GM21737 (cell line): ENCODE measurements at regions not wholly inside any gene's neighbourhood (a gene's known extent, or its start where the extent isn't known, plus 50 kb on each side); places are given as distances from the start of the nearest gene placed in this dataset.
"Not testable (repeated sequence)": the region's sequence is repeated elsewhere in the genome, so short reads cannot be mapped to it uniquely, and the experiment has no call there.

Source experiments
- ATAC-seq: cut with Tn5 transposase; IDR thresholded peaks from one replicate; pipeline ENCODE4 v1.9.1; 2021; ENCODE audit warnings: mild to moderate bottlenecking, moderate library complexity; ENCODE audit not compliant: unreplicated experiment

GRCh38 chr7:106747804-106748203, 86.8 kb upstream of the CCDC71L start:
- ATAC-seq, result no peak

- no peak for ATAC-seq
Measured at GRCh38 chr7:106749165-106749564, 88.2 kb upstream of the CCDC71L start.

DNA sequence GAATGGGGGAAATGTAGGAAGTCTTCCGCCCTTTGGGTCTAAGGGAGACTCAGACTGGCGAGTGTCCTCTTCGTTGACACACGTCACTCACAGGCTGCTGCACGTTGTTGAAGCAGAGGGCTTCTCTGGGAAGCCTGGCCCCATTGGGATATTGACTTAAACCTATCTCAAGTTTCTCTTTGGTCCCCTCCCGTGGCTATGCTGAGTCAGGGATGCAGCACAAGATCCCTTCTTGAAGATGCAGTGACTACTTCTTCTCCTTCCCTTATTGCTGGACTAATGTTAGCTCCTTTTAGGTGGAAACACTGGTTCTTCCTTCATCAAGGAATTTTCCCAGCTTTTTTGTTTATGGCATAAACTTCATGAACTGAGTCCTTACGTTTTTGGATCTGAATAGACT, 89.8 kb upstream of the CCDC71L start:
- ATAC-seq, result no peak

DNA sequence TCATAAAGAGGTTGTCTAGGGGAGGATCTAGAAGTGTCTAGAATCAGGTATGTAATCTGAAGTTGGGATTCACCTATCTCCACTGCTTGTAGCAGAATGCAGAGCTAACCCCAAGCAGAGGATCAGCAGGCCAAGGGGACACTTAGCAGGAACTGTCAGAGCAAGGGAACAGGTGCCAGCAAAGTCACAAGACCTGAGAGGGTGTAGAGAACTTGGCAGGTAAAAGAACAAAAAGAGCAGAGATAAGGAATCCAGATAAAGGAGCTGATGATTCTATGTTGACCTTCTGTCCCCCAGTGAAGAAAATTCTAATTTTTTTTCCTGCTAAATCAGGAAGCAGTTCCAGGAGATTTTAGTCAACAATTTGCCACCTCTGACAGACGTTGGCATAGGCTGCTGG, 91.4 kb upstream of the CCDC71L start:
- ATAC-seq, result no peak

DNA sequence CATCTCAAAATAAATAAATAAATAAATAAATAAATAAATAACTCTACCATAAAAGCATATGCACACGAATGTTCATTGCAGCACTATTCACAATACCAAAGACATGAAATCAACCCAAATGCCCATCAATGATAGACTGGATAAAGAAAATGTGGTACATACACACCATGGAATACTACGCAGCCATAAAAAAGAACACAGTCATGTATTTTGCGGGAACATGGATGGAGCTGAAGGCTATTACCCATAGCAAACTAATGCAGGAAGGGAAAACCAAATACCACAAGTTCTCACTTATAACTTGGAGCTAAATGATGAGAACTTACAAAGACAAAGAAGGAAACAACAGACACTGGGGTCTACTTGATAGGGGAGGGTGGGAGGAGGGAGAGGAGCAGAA, 94.1 kb upstream of the CCDC71L start:
- ATAC-seq, result not testable (repeated sequence)

DNA sequence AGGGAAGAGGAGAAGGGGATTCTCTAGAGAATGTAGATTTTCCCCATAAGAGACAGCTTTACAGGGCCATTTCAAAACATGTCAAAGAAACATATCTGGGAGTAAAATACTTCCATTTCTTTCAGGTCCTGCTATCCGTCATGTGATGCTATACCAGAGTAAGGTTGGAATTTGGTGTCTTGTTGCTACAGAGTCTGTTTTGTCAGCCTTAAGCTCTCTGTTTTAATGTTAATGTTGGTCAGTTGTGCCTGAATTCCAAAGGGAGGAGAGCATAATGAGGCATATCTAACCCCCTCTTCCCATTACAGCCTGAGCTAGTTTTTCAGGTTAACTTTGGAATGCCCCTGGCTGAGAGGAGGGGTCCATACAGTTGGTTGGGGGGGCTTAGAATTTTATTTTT, 94.7 kb upstream of the CCDC71L start:
- ATAC-seq, result no peak

- no peak for ATAC-seq
Measured at GRCh38 chr7:106756071-106756470, 95.1 kb upstream of the CCDC71L start.

- ATAC-seq, result no peak
Measured at GRCh38 chr7:106756884-106757283, 95.9 kb upstream of the CCDC71L start.

DNA sequence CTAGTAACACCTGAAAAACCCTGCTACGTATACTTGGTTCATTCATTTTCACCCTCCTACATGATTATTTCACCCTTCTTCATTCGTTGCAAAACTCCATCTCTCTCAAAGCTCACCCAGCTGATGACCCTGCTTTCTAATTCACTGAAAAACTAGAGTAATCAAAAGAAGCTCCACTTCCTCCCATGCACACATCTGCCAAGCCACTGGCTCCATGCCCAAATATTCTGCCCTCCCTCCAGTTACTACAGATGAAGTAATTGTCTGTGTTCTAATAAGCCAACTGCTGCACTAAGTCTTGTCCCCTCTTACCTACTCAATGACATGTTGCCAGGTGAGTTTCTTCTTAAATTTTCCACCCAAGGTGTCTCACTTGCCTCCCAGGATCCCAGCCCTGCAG, 96.9 kb upstream of the CCDC71L start:
- no peak for ATAC-seq

DNA sequence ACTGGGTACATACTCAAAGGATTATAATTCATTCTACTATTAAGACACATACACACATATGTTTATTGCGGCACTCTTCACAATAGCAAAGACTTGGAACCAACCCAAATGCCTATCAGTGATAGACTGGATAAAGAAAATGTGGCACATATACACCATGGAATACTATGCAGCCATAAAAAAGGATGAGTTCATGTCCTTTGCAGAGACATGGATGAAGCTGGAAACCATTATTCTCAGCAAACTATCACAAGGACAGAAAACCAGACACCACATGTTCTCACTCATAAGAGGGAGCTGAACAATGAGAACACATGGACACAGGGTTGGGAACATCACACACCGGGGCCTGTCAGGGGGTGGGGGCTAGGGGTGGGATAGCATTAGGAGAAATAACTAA, 101.9 kb upstream of the CCDC71L start:
- ATAC-seq, result not testable (repeated sequence)

DNA sequence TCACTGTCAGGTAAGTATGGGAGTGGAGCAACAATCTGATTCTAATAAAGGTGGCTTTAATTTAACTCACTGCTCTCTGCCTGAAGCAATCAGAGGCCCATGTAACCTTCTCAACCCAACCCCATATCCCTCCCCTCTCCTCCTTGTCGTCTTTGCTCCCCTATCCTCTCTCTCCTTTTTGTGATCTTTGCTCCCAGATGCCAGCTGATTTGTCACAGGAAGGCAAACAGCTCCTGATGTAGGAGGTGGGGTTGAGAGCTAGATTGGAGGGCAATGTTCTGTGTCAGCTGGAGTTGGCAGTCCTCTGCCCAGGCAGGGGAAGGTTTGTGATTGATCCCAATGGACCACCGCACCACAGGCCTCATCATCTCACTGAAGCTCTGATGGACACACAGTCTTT, 101.4 kb upstream of the PIK3CG start:
- no peak for ATAC-seq

- no peak for ATAC-seq
Measured at GRCh38 chr7:106765727-106766355, 99.2 kb upstream of the PIK3CG start.

DNA sequence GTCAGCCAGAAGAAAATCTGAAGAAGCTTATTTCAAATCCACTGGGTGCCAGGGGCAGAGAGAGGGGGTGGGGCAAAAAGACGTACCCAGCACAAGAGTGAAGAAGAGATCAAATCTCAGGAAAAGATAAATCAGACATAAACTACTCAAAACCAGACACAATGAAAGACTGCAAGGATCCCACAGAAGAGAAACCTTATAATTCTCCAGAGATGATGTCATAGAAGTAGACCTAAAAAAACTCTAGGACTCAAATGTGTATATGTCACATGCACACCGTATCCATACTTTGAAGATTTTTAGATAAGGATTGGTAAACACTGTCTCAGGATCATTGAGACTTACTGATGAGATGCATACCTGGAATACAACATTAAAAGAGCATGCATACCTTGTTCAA, 98.5 kb upstream of the PIK3CG start:
- ATAC-seq, result no peak

DNA sequence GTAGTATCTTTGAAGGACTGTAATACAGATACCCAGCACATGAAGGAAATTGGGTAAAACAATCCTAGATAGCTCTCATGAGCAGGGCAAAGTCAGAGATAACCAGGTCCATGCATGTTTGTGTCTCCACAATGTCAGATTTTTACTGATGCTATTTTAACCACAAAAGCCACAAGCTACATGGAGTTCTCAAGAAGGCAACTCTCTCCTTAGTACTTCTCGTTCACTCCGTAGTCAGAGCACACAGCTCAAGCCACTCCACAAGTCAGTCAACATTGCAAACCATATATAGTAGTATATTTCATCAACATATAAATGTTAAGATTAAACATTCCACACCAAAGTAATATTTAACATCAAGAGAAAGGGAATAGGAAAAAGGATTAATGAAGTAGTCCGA, 98.0 kb upstream of the PIK3CG start:
- no peak for ATAC-seq

- ATAC-seq, result no peak
Measured at GRCh38 chr7:106767498-106768323, 97.4 kb upstream of the PIK3CG start.

DNA sequence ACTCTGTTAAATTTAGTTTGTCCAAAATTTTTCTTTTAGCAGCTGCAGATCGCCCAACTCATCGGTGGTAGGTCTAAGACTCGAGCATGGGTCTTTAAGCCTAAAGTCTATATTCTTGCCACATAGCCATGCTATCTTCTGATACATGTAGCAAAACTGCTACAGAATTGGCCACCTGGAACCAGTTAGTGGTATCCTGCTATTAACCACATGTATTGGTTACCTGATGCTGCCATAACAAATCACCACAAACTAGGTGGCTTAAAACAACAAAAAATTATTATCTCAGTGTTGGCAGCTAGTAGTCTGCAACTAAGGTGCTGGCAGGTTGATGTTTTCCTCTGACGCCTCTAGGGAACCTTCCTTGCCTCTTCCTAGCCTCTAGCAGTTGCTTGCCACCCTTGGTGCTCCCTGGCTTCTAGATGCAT, 96.7 kb upstream of the PIK3CG start:
- no peak for ATAC-seq

DNA sequence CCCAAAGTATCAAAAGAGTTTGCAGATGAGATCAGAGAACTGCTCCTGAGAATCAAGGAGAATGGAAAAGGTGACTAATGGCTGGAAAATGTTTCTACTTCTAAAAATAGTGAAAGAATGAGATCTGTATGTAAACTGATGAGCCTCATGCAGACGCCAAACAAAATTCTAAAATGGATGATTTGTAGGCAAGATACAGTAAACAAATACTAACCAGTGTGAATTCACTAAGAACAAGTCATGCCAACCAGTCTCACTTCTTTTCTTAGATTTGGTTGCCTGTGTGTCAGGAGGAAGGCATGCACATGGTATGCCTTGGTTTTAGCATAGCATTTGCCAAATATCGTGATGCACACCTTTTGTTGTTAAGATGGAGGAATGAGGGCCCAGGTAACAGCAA, 94.9 kb upstream of the PIK3CG start:
- ATAC-seq, result no peak

GRCh38 chr7:106772655-106773108, 92.4 kb upstream of the PIK3CG start:
- no peak for ATAC-seq

DNA sequence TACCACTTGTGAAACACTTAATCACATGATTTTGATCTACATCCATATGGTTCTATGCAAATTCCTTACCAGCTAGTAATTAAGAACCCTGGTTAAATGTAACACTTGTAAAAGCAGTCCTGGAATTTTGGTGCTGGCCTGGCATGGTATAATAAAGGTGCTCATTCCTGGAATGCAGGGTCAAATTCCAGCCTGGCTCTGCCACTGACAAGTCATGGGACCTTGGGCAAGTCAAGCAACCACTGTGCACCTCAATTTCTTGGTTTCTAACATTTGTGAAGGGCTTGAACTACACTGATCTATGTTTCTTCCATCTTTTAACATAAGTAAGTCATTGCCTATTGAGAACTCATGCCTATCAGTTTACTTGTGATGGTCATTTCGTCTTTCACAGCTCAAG, 91.9 kb upstream of the PIK3CG start:
- no peak for ATAC-seq

DNA sequence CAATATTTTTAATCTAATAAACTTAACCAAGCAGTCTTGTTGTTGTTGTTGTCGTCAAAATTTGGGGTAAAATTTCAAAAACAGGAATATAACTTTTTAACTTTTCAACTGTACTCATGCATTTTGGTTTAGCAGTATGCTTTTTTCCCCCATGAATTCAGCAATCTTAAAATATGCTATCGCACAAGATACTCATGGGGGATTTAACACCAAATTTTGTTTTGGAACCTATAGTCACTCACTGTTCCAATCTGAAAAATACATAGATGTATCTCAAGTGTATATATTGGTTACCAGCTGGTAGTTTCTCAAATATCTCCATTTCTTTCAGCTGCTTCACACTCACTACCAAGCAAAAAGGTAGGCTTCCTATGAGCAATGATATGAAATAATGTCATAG, 91.4 kb upstream of the PIK3CG start:
- no peak for ATAC-seq

DNA sequence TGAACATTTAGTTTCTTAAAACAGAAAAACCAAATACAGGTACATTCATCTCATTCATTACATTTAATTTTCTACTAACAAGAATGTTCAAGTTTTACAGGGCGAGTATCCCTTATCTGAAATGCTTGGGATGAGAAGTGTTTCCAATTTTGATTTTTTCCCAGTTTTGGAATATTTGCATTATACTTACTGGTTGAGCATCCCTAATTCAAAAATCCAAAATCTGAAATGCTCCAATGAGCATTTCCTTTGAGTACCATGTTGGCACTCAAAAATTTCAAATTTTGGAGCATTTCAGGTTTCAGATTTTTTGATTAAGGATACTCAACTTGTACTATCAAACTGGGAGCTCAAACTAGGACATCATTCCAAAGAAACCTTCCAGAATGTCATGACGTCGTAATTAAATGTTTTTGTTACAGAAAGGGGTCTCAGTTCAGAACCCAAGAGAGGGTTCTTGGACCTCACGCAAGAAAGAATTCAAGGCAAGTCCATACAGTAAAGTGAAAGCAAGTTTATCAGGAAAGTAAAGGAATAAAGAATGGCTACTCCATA, 90.8 kb upstream of the PIK3CG start:
- no peak for ATAC-seq
